Hepatocyte (in vitro differentiated cells): ENCODE measurements at regions not wholly inside any gene's neighbourhood (a gene's known extent, or its start where the extent isn't known, plus 50 kb on each side); places are given as distances from the start of the nearest gene placed in this dataset.

Experiments used
- CTCF ChIP-seq: fragments of 200-600 bp; sonication (generic); IDR thresholded peaks from 2 replicates; pipeline ENCODE4 v1.5.1; 2016; ENCODE audit warnings: antibody characterized with exemption, mild to moderate bottlenecking; ENCODE audit not compliant: poor library complexity
- EZH2 ChIP-seq: fragments of 200-600 bp; sonication (generic); IDR thresholded peaks from 2 replicates; pipeline ENCODE4 v1.6.1; 2016; ENCODE audit warnings: antibody characterized with exemption, mild to moderate bottlenecking, borderline replicate concordance
- EZH2phosphoT487 ChIP-seq: fragments of 200-600 bp; sonication (generic); IDR thresholded peaks from one replicate; pipeline ENCODE4 v1.6.1; 2018; ENCODE audit warnings: antibody characterized with exemption, mild to moderate bottlenecking, low read depth, moderate library complexity; ENCODE audit not compliant: unreplicated experiment, severe bottlenecking

GRCh38 chr9:129358621-129359154, 180.6 kb upstream of the IER5L start:
- TF ChIP-seq EZH2 (no peak), CTCF (no peak), EZH2phosphoT487 (no peak)
